Sigmoid colon (tissue), 6 donors: ENCODE measurements at regions not wholly inside any gene's neighbourhood (a gene's known extent, or its start where the extent isn't known, plus 50 kb on each side); places are given as distances from the start of the nearest gene placed in this dataset.
"Not testable (repeated sequence)": the region's sequence is repeated elsewhere in the genome, so short reads cannot be mapped to it uniquely, and the experiment has no call there.

Source experiments
- DNase-seq: peaks from one replicate; pipeline ENCODE4 v3.0.0-alpha.2; 2019
- H3K27ac ChIP-seq, 4 donors: fragments of 200-600 bp; sonication (generic); one replicate each; pipeline ENCODE4 v1.5.1; 2016 to 2019; ENCODE audit warnings: mild to moderate bottlenecking in 1 of 4
- H3K27me3 ChIP-seq, 3 donors: fragments of 200-600 bp; sonication (generic); one replicate each; pipeline ENCODE4 v1.5.1; 2019; ENCODE audit warnings: mild to moderate bottlenecking in 1 of 3
- H3K36me3 ChIP-seq, 4 donors: fragments of 200-600 bp; sonication (generic); one replicate each; pipeline ENCODE4 v1.5.1; 2016 to 2019
- H3K4me1 ChIP-seq, 4 donors: fragments of 200-600 bp; sonication (generic); one replicate each; pipeline ENCODE4 v1.5.1; 2017 to 2019
- H3K4me3 ChIP-seq, 4 donors: fragments of 200-600 bp; sonication (generic); one replicate each; pipeline ENCODE4 v1.5.1; 2017 to 2019; ENCODE audit warnings: mild to moderate bottlenecking in 2 of 4, moderate library complexity in 1 of 4
- H3K9me3 ChIP-seq, 4 donors: fragments of 200-600 bp in 3 of 4; sonication (generic) in 3 of 4; one replicate each; pipeline versions ENCODE4 v1.5.1 to v1.6.1; 2013 to 2019
- CTCF ChIP-seq, 4 experiments: fragments of 450-650 bp in 3 of 4; fragments of 200-600 bp in 1 of 4; IDR thresholded peaks; one replicate each; pipeline ENCODE4 v1.5.1; 2016 to 2019; ENCODE audit warnings: antibody characterized with exemption in 4 of 4, mild to moderate bottlenecking in 3 of 4, moderate library complexity in 2 of 4
- EP300 ChIP-seq, 4 donors: sonication (generic); formaldehyde crosslinking; IDR thresholded peaks; one replicate each; pipeline ENCODE4 v1.6.1; 2017; ENCODE audit warnings: antibody characterized with exemption in 4 of 4
- POLR2A ChIP-seq, 2 donors: fragments of 450-650 bp; IDR thresholded peaks; one replicate each; pipeline ENCODE4 v1.6.1; 2016; ENCODE audit warnings: antibody characterized with exemption in 2 of 2, mild to moderate bottlenecking in 2 of 2, moderate library complexity in 2 of 2
- POLR2AphosphoS5 ChIP-seq, 4 donors: sonication (generic); formaldehyde crosslinking; IDR thresholded peaks; one replicate each; pipeline ENCODE4 v1.6.1; 2017; ENCODE audit warnings: antibody characterized with exemption in 4 of 4
- WGBS, 2 donors: extraction: QIAGEN DNeasy Blood & Tissue Kit; methylation state at CpG; one replicate each; pipeline ENCODE4 v1.1.7; 2013; 5-methylcytosine and 5-hydroxymethylcytosine counted together
- intact Hi-C: fragments of 100-400 bp; cut with DNase I; formaldehyde crosslinking; loops from one replicate; pipeline ENCODE4 v1.15.1; 2023
- donor health status: healthy with polysubstance abuse.
- donor health status: healthy.

- DNase-seq = no peak
- intact Hi-C loops = no loop called here
- 46 to 67% methylated on average over 1 of the region's 1 CpG for WGBS, 2 donors
These were observed 78.5 kb downstream of the TMCO5A start for GRCh38 chr15:38012894-38013293.

GRCh38 chr15:38017721-38018120 lies 83.3 kb downstream of the TMCO5A start:
- Histone ChIP-seq H3K4me3 (no peak overlapping the region), H3K4me1 (no peaks in the 10 kb centered on the region), H3K36me3 (no peaks in the 10 kb centered on the region), H3K27ac (no peak overlapping the region), H3K9me3 (no peaks in the 10 kb centered on the region), H3K27me3 (no peaks in the 10 kb centered on the region)
- TF ChIP-seq CTCF (IDR thresholded peaks at IDR 0.05) (no peak), POLR2A (IDR thresholded peaks at IDR 0.05) (no peak), EP300 (IDR thresholded peaks at IDR 0.05) (no peak), POLR2AphosphoS5 (IDR thresholded peaks at IDR 0.05) (no peak)
- 85 to 89% methylated on average over 6 of the region's 6 CpGs for WGBS, 2 donors
- intact Hi-C loops = no loop called here
- no peak for DNase-seq

More at GRCh38 chr15:38012894-38013293, 78.5 kb downstream of the TMCO5A start:
- Histone ChIP-seq H3K4me1 (no peaks in the 10 kb centered on the region), H3K4me3 (no peak overlapping the region), H3K36me3 (no peaks in the 10 kb centered on the region), H3K27ac (no peak overlapping the region), H3K9me3 (no peaks in the 10 kb centered on the region), H3K27me3 (no peaks in the 10 kb centered on the region)
- TF ChIP-seq POLR2AphosphoS5 (IDR thresholded peaks at IDR 0.05) (no peak), CTCF (IDR thresholded peaks at IDR 0.05) (no peak), POLR2A (IDR thresholded peaks at IDR 0.05) (no peak), EP300 (IDR thresholded peaks at IDR 0.05) (no peak)

- no peaks in the 10 kb centered on the region for H3K27me3 ChIP-seq
- intact Hi-C loops = no loop called here
- H3K4me1 ChIP-seq = no peaks in the 10 kb centered on the region
- no peaks in the 10 kb centered on the region for H3K9me3 ChIP-seq
- H3K27ac ChIP-seq = no peak overlapping the region
- TF ChIP-seq CTCF (IDR thresholded peaks at IDR 0.05) (no peak), POLR2AphosphoS5 (IDR thresholded peaks at IDR 0.05) (no peak), POLR2A (IDR thresholded peaks at IDR 0.05) (no peak)
- no peaks in the 10 kb centered on the region for H3K36me3 ChIP-seq
- DNase-seq = no peak
- H3K4me3 ChIP-seq = no peak overlapping the region
These were observed 84.6 kb downstream of the TMCO5A start for GRCh38 chr15:38019066-38019465.

- Histone ChIP-seq H3K36me3 (no peaks in the 10 kb centered on the region), H3K4me3 (no peak overlapping the region), H3K9me3 (no peaks in the 10 kb centered on the region), H3K27ac (no peak overlapping the region), H3K4me1 (no peaks in the 10 kb centered on the region), H3K27me3 (no peaks in the 10 kb centered on the region)
- TF ChIP-seq POLR2AphosphoS5 (IDR thresholded peaks at IDR 0.05) (no peak), POLR2A (IDR thresholded peaks at IDR 0.05) (no peak)
- no peak for DNase-seq
- 80 to 89% methylated on average over 1 of the region's 1 CpG for WGBS, 2 donors
- intact Hi-C loops = no loop called here
These were observed 86.8 kb downstream of the TMCO5A start for GRCh38 chr15:38021259-38021658.

- no peak for DNase-seq
- Histone ChIP-seq H3K4me1 (no peaks in the 10 kb centered on the region), H3K4me3 (no peak overlapping the region), H3K27me3 (no peaks in the 10 kb centered on the region), H3K9me3 (no peaks in the 10 kb centered on the region), H3K27ac (no peak overlapping the region), H3K36me3 (no peaks in the 10 kb centered on the region)
- 92 to 95% methylated on average over 2 of the region's 2 CpGs for WGBS, 2 donors
- intact Hi-C loops = no loop called here
- TF ChIP-seq POLR2AphosphoS5 (IDR thresholded peaks at IDR 0.05) (no peak), POLR2A (IDR thresholded peaks at IDR 0.05) (no peak)
These were observed 90.1 kb downstream of the TMCO5A start for GRCh38 chr15:38024293-38025091.

- H3K27me3 ChIP-seq, H3K4me1 ChIP-seq, intact Hi-C loops, H3K9me3 ChIP-seq, H3K27ac ChIP-seq, H3K36me3 ChIP-seq, DNase-seq, H3K4me3 ChIP-seq: not testable (repeated sequence)
- WGBS, 2 donors = 94 to 98% methylated on average over 1 of the region's 1 CpG
These were observed 91.2 kb downstream of the TMCO5A start for GRCh38 chr15:38025656-38026055.
